PFSK-1 (cell line): ENCODE measurements at regions not wholly inside any gene's neighbourhood (a gene's known extent, or its start where the extent isn't known, plus 50 kb on each side); places are given as distances from the start of the nearest gene placed in this dataset.

Source experiments
- FOXP2 ChIP-seq: optimal IDR thresholded peaks from 2 replicates; pipeline ENCODE3; 2011; ENCODE audit warnings: borderline replicate concordance, control low read depth, inconsistent platforms; ENCODE audit not compliant: insufficient read depth; ENCODE audit errors: extremely low read length, extremely low read depth
- POLR2AphosphoS5 ChIP-seq: IDR thresholded peaks from 2 replicates; pipeline ENCODE4 v1.6.1; 2012; ENCODE audit warnings: low read depth, mild to moderate bottlenecking, control low read depth, low read length, moderate library complexity
- SIN3A ChIP-seq: IDR thresholded peaks from 2 replicates; pipeline ENCODE4 v1.6.1; 2012; ENCODE audit warnings: mild to moderate bottlenecking, low read length, moderate library complexity, borderline replicate concordance; ENCODE audit not compliant: insufficient read depth
- TAF1 ChIP-seq: IDR thresholded peaks from 2 replicates; pipeline ENCODE4 v1.6.1; 2012; ENCODE audit warnings: low read length, control low read depth, borderline replicate concordance; ENCODE audit not compliant: insufficient read depth
- TF ChIP-seq, protein P1 (sequence below), 2 experiments: IDR thresholded peaks; 2 replicates each; pipeline versions ENCODE4 v1.6.1 to v1.8.0; 2011 to 2012; ENCODE audit warnings: low read depth in 2 of 2, low read length in 2 of 2, control low read depth in 1 of 2, inconsistent platforms in 1 of 2, mild to moderate bottlenecking in 1 of 2, moderate library complexity in 1 of 2; ENCODE audit not compliant: insufficient read depth in 1 of 2

DNA sequence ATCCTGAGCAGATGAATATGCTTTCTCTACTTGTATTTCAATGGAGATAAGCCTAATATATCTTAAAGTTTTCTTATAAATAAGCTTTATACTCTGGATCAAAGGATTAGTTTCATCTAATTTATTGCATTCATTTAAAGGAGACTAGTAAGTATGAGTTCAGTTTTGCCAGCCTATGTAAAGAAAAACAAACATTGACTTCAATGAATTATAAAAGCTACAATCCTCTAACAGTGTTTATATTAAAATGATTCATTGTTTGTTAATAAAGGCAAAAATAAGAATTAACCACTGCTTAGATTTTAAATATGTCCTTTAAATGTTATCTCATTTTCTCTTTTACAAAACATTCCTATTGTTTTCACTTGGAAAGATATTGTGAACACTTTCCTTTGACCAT is 566.0 kb downstream of the EPHA4 start:
- TF ChIP-seq POLR2AphosphoS5 (no peak), FOXP2 (no peak), TAF1 (no peak), SIN3A (no peak)
- TF ChIP-seq, protein P1, sequence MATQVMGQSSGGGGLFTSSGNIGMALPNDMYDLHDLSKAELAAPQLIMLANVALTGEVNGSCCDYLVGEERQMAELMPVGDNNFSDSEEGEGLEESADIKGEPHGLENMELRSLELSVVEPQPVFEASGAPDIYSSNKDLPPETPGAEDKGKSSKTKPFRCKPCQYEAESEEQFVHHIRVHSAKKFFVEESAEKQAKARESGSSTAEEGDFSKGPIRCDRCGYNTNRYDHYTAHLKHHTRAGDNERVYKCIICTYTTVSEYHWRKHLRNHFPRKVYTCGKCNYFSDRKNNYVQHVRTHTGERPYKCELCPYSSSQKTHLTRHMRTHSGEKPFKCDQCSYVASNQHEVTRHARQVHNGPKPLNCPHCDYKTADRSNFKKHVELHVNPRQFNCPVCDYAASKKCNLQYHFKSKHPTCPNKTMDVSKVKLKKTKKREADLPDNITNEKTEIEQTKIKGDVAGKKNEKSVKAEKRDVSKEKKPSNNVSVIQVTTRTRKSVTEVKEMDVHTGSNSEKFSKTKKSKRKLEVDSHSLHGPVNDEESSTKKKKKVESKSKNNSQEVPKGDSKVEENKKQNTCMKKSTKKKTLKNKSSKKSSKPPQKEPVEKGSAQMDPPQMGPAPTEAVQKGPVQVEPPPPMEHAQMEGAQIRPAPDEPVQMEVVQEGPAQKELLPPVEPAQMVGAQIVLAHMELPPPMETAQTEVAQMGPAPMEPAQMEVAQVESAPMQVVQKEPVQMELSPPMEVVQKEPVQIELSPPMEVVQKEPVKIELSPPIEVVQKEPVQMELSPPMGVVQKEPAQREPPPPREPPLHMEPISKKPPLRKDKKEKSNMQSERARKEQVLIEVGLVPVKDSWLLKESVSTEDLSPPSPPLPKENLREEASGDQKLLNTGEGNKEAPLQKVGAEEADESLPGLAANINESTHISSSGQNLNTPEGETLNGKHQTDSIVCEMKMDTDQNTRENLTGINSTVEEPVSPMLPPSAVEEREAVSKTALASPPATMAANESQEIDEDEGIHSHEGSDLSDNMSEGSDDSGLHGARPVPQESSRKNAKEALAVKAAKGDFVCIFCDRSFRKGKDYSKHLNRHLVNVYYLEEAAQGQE (IDR thresholded peaks at IDR 0.05; ENCODE audit: insufficient read depth in 1 of 2, low read depth in 2 of 2, low read length in 2 of 2) = no peak

GRCh38 chr2:221016551-221016950 is 555.6 kb downstream of the EPHA4 start:
- TF ChIP-seq TAF1 = no peak
- TF ChIP-seq, protein P1 (IDR thresholded peaks at IDR 0.05; ENCODE audit: insufficient read depth in 1 of 2, low read depth in 2 of 2, low read length in 2 of 2) = no peak
- no peak for TF ChIP-seq POLR2AphosphoS5
- no peak for TF ChIP-seq FOXP2
- no peak for TF ChIP-seq SIN3A

DNA sequence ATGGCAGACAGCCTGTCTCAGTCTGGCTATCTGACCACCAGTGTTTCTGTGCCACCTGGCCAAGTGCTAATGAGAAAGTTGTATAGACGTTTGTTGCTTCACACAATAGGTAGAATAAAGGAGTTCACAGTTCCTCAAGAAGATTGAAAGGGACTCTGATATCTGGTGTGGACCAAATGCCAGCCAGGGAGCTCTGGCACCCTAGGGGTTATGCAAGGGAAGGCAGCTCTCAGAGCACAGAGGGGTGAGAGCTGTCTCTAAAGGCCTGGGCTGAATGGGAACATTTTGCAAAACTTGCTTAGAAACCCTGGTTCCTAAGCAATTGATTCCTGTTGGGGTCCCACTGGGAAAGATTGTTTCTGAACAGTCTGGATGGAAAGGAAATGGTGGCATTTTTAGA is 553.8 kb downstream of the EPHA4 start:
- TF ChIP-seq, protein P1 (IDR thresholded peaks at IDR 0.05; ENCODE audit: insufficient read depth in 1 of 2, low read depth in 2 of 2, low read length in 2 of 2) = no peak
- TF ChIP-seq POLR2AphosphoS5 = no peak
- no peak for TF ChIP-seq SIN3A
- no peak for TF ChIP-seq FOXP2
- TF ChIP-seq TAF1 = no peak

DNA sequence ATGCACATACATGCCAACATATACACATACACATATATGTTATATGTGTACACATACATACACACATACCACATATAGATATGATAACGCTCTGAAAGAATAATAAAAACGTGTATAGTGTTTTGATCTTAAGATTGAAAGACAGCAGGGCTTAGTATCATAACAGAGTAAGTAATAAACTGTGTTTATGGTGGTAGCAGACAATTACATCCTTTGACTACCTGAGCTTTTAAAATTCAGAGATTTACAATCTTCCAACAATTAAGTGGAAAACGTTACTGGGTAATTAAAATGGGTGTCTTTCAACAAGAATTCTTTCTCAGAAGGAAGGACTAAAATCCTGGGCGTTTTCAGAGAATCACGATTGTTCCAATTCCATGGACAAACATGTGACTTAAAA is 552.4 kb downstream of the EPHA4 start:
- TF ChIP-seq POLR2AphosphoS5 (no peak), SIN3A (no peak), TAF1 (no peak), FOXP2 (no peak)
- TF ChIP-seq, protein P1 (IDR thresholded peaks at IDR 0.05; ENCODE audit: insufficient read depth in 1 of 2, low read depth in 2 of 2, low read length in 2 of 2) = no peak

DNA sequence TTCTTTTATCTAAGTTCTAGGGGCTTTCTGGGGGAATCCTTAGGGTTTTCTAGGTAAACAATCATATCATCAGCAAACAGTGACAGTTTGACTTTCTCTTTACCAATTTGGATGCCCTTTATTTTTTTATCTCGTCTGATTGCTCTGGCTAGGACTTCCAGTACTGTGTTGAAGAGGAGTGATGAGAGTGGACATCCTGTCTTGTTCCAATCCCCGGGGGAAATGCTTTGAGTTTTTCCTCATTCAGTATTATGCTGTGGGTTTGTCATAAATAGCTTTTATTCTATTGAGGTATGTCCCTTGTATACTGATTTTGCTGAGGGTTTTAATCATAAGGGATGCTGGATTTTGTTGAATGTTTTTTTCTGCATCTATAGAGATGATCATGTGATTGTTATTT is 549.5 kb downstream of the EPHA4 start:
- TF ChIP-seq POLR2AphosphoS5 (no peak), TAF1 (no peak), SIN3A (no peak), FOXP2 (no peak)
- TF ChIP-seq, protein P1 (IDR thresholded peaks at IDR 0.05; ENCODE audit: insufficient read depth in 1 of 2, low read depth in 2 of 2, low read length in 2 of 2) = no peak
